GM12878 (cell line): ENCODE measurements at regions not wholly inside any gene's neighbourhood (a gene's known extent, or its start where the extent isn't known, plus 50 kb on each side); places are given as distances from the start of the nearest gene placed in this dataset.

Experiments
- ASH2L ChIP-seq: fragments of 300-600, 200-600 bp; sonication (generic); IDR thresholded peaks from 2 replicates; pipeline ENCODE4 v1.6.1; 2017; ENCODE audit warnings: low read depth, mild to moderate bottlenecking, borderline replicate concordance
- BACH1 ChIP-seq: fragments of 450-650 bp; IDR thresholded peaks from 2 replicates; pipeline ENCODE4 v1.6.1; 2017; ENCODE audit warnings: mild to moderate bottlenecking, borderline replicate concordance
- CBFB ChIP-seq: IDR thresholded peaks from 2 replicates; pipeline ENCODE4 v1.6.1; 2016; ENCODE audit warnings: antibody characterized with exemption, low read depth
- CBX3 ChIP-seq: fragments of 200-600 bp; sonication (generic); IDR thresholded peaks from 2 replicates; pipeline ENCODE4 v1.6.1; 2016; ENCODE audit warnings: low read depth, borderline replicate concordance
- CBX5 ChIP-seq: sonication (generic); IDR thresholded peaks from 2 replicates; pipeline ENCODE4 v1.6.1; 2016; ENCODE audit warnings: low read depth, moderate library complexity, mild to moderate bottlenecking, inconsistent platforms
- EED ChIP-seq: sonication (generic); IDR thresholded peaks from 2 replicates; pipeline ENCODE4 v1.6.1; 2016; ENCODE audit warnings: antibody characterized with exemption, low read depth
- KLF5 ChIP-seq: fragments of 450-650 bp; IDR thresholded peaks from 2 replicates; pipeline ENCODE4 v1.6.1; 2014; ENCODE audit warnings: mild to moderate bottlenecking; ENCODE audit not compliant: partially characterized antibody
- MEF2B ChIP-seq: fragments of 450-650 bp; IDR thresholded peaks from 2 replicates; pipeline ENCODE4 v1.6.1; 2018; ENCODE audit warnings: mild to moderate bottlenecking, moderate library complexity; ENCODE audit not compliant: partially characterized antibody, poor library complexity, severe bottlenecking
- NR2C1 ChIP-seq: fragments of 450-650 bp; IDR thresholded peaks from 2 replicates; pipeline ENCODE4 v1.6.1; 2017; ENCODE audit warnings: antibody characterized with exemption, mild to moderate bottlenecking, moderate library complexity
- PAX5 ChIP-seq: IDR thresholded peaks from 2 replicates; pipeline ENCODE4 v1.6.1; 2011; ENCODE audit warnings: low read depth, low read length, borderline replicate concordance
- PAX8 ChIP-seq: fragments of 450-650 bp; IDR thresholded peaks from 2 replicates; pipeline ENCODE4 v1.6.1; 2017; ENCODE audit warnings: mild to moderate bottlenecking, moderate library complexity
- POLR2A ChIP-seq: IDR thresholded peaks from 2 replicates; pipeline ENCODE4 v1.6.1; 2011; ENCODE audit warnings: low read depth, mild to moderate bottlenecking, low read length
- POLR2AphosphoS2 ChIP-seq: IDR thresholded peaks from 2 replicates; pipeline ENCODE4 v1.6.1; 2011; ENCODE audit warnings: low read depth, mild to moderate bottlenecking, low read length, improper control_type of control experiment, moderate library complexity
- POLR2AphosphoS5 ChIP-seq: IDR thresholded peaks from 2 replicates; pipeline ENCODE4 v1.6.1; 2011; ENCODE audit warnings: mild to moderate bottlenecking, low read length, inconsistent platforms
- RAD51 ChIP-seq: fragments of 450-650 bp; IDR thresholded peaks from 2 replicates; pipeline ENCODE4 v1.6.1; 2016; ENCODE audit warnings: moderate library complexity, mild to moderate bottlenecking, inconsistent platforms
- RB1 ChIP-seq: fragments of 450-650 bp; formaldehyde crosslinking; IDR thresholded peaks from 2 replicates; pipeline ENCODE4 v1.6.1; 2017; ENCODE audit warnings: mild to moderate bottlenecking, borderline replicate concordance
- RCOR1 ChIP-seq: conservative IDR thresholded peaks from 2 replicates; pipeline ENCODE4 v1.6.1; 2012; ENCODE audit warnings: low read depth, low read length, improper control_type of control experiment
- SMC3 ChIP-seq: IDR thresholded peaks from 2 replicates; pipeline ENCODE4 v1.6.1; 2011; ENCODE audit warnings: low read length, improper control_type of control experiment, borderline replicate concordance
- SREBF2 ChIP-seq: IDR thresholded peaks from 2 replicates; pipeline ENCODE4 v1.6.1; 2012; ENCODE audit warnings: mild to moderate bottlenecking, low read length
- SRF ChIP-seq, 2 experiments: IDR thresholded peaks; 2 replicates each; pipeline ENCODE4 v1.6.1; 2011; ENCODE audit warnings: low read depth in 2 of 2, low read length in 2 of 2, mild to moderate bottlenecking in 1 of 2, moderate library complexity in 1 of 2
- TARDBP ChIP-seq: IDR thresholded peaks from 2 replicates; pipeline ENCODE4 v1.6.1; 2016; ENCODE audit warnings: borderline replicate concordance
- TBL1XR1 ChIP-seq: IDR thresholded peaks from 2 replicates; pipeline ENCODE4 v1.6.1; 2012; ENCODE audit warnings: low read depth, low read length, improper control_type of control experiment
- TCF7 ChIP-seq: IDR thresholded peaks from 2 replicates; pipeline ENCODE4 v1.6.1; 2014; ENCODE audit warnings: antibody characterized with exemption, borderline replicate concordance
- WRNIP1 ChIP-seq: IDR thresholded peaks from 2 replicates; pipeline ENCODE4 v1.6.1; 2011; ENCODE audit warnings: low read depth, low read length, improper control_type of control experiment, borderline replicate concordance
- TF ChIP-seq, protein P1 (sequence below): IDR thresholded peaks from 2 replicates; pipeline ENCODE4 v1.6.1; 2012; ENCODE audit warnings: low read length, inconsistent platforms
- TF ChIP-seq, protein P2 (sequence below): IDR thresholded peaks from 2 replicates; pipeline ENCODE4 v1.6.1; 2011; ENCODE audit warnings: low read depth, mild to moderate bottlenecking, low read length, moderate library complexity, borderline replicate concordance; ENCODE audit errors: extremely low read depth
- TF ChIP-seq, protein P3 (sequence below): fragments of 450-650 bp; IDR thresholded peaks from 2 replicates; pipeline ENCODE4 v1.6.1; 2016; ENCODE audit warnings: mild to moderate bottlenecking
- TF ChIP-seq, protein P4 (sequence below): fragments of 450-650 bp; IDR thresholded peaks from 2 replicates; pipeline ENCODE4 v1.6.1; 2017; ENCODE audit warnings: antibody characterized with exemption, mild to moderate bottlenecking, moderate library complexity

DNA sequence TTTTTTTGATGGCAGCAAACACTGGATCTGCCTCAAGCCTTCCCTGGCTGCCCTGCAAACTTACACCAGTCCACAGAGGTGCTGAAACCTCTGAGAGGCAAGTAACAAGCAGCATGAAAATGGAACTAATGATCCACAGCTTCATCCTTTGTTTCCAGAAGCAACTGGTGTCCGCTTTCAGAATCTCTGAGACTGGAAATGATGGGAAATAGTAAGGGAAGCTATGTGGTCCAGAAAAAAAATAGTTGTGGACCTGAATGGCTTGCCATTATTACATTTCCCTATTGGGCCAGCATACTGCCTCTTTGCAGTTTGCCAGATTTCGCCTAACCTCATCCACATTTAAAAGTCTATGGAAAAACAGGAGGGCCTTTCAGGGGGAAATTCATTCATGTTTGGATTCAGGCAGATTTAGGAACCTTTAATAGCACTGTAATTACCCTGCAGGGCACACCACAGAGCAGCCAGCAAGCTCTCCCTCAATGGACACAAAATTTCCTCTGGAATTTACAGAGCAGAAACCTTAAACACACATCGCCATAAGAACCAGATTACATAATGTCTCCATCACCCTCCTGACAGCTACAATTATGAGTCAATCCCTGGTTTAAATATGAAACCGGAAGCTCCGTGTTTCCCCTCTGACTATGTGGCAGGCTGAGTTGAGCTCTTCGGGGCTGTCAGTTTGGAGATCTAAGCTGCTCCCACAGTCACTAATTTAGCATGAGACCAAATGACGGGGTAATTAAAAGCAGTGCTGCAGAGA lies 134.4 kb downstream of the TMCO5A start (continued):
- TF ChIP-seq, protein P1, sequence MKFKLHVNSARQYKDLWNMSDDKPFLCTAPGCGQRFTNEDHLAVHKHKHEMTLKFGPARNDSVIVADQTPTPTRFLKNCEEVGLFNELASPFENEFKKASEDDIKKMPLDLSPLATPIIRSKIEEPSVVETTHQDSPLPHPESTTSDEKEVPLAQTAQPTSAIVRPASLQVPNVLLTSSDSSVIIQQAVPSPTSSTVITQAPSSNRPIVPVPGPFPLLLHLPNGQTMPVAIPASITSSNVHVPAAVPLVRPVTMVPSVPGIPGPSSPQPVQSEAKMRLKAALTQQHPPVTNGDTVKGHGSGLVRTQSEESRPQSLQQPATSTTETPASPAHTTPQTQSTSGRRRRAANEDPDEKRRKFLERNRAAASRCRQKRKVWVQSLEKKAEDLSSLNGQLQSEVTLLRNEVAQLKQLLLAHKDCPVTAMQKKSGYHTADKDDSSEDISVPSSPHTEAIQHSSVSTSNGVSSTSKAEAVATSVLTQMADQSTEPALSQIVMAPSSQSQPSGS, result peak; percentile 97
- TF ChIP-seq TARDBP (no peak), CBFB (0 out of 2 replicates have a peak, but pooled peaks have one; percentile 50), RAD51 (no peak), RB1 (no peak), RCOR1 (peak; percentile 81; the same call in 1 of the 2 replicates), POLR2A (no peak), SRF (IDR thresholded peaks at IDR 0.05; ENCODE audit: low read depth in 2 of 2, low read length in 2 of 2) (peak in 1 of 2 experiments; percentile 50; a peak in 1 of 4 replicates), PAX5 (peak; percentile 78; the same call in 1 of the 2 replicates), POLR2AphosphoS5 (no peak), EED (peak; percentile 94), PAX8 (no peak), BACH1 (peak; percentile 59; the same call in 1 of the 2 replicates), CBX3 (no peak), POLR2AphosphoS2 (no peak), TBL1XR1 (peak; percentile 96), NR2C1 (no peak), TCF7 (0 out of 2 replicates have a peak, but pooled peaks have one; percentile 43), SMC3 (0 out of 2 replicates have a peak, but pooled peaks have one; percentile 6), KLF5 (no peak), CBX5 (0 out of 2 replicates have a peak, but pooled peaks have one; percentile 30), WRNIP1 (no peak), ASH2L (no peak), SREBF2 (no peak), MEF2B (peak; percentile 24)
- TF ChIP-seq, protein P2, sequence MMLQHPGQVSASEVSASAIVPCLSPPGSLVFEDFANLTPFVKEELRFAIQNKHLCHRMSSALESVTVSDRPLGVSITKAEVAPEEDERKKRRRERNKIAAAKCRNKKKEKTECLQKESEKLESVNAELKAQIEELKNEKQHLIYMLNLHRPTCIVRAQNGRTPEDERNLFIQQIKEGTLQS, result no peak
- TF ChIP-seq, protein P3, sequence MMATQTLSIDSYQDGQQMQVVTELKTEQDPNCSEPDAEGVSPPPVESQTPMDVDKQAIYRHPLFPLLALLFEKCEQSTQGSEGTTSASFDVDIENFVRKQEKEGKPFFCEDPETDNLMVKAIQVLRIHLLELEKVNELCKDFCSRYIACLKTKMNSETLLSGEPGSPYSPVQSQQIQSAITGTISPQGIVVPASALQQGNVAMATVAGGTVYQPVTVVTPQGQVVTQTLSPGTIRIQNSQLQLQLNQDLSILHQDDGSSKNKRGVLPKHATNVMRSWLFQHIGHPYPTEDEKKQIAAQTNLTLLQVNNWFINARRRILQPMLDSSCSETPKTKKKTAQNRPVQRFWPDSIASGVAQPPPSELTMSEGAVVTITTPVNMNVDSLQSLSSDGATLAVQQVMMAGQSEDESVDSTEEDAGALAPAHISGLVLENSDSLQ, result peak; percentile 91
- TF ChIP-seq, protein P4, sequence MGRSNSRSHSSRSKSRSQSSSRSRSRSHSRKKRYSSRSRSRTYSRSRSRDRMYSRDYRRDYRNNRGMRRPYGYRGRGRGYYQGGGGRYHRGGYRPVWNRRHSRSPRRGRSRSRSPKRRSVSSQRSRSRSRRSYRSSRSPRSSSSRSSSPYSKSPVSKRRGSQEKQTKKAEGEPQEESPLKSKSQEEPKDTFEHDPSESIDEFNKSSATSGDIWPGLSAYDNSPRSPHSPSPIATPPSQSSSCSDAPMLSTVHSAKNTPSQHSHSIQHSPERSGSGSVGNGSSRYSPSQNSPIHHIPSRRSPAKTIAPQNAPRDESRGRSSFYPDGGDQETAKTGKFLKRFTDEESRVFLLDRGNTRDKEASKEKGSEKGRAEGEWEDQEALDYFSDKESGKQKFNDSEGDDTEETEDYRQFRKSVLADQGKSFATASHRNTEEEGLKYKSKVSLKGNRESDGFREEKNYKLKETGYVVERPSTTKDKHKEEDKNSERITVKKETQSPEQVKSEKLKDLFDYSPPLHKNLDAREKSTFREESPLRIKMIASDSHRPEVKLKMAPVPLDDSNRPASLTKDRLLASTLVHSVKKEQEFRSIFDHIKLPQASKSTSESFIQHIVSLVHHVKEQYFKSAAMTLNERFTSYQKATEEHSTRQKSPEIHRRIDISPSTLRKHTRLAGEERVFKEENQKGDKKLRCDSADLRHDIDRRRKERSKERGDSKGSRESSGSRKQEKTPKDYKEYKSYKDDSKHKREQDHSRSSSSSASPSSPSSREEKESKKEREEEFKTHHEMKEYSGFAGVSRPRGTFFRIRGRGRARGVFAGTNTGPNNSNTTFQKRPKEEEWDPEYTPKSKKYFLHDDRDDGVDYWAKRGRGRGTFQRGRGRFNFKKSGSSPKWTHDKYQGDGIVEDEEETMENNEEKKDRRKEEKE, result no peak
